ENCODE measurements at regions not wholly inside any gene's neighbourhood (a gene's known extent, or its start where the extent isn't known, plus 50 kb on each side); places are given as distances from the start of the nearest gene placed in this dataset.
A peak's percentile ranks its signal among the peaks of the same experiment; 100 is the strongest.

DNA sequence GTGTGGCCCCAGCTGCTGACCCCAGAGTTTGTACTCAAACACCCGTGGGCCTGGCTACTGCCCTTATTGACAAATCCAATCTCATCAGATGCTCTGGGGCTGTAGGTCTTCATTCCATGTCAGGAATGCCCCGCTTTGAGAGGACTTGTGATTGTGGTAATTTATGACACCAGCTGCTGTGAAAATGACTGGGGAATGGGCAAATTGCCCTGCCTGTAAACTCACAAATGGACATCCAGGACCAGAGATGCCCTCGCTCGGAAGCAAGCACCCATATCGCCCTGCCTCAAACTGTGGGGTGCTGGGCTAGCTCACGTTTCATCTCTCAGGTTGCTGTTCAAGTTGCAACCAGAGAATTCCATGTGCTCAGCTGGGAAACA lies 225.9 kb upstream of the MAP3K1 start:
- no peak for DNase-seq (ENCODE audit: low read depth in 2 of 2, low spot score in 1 of 2)

DNA sequence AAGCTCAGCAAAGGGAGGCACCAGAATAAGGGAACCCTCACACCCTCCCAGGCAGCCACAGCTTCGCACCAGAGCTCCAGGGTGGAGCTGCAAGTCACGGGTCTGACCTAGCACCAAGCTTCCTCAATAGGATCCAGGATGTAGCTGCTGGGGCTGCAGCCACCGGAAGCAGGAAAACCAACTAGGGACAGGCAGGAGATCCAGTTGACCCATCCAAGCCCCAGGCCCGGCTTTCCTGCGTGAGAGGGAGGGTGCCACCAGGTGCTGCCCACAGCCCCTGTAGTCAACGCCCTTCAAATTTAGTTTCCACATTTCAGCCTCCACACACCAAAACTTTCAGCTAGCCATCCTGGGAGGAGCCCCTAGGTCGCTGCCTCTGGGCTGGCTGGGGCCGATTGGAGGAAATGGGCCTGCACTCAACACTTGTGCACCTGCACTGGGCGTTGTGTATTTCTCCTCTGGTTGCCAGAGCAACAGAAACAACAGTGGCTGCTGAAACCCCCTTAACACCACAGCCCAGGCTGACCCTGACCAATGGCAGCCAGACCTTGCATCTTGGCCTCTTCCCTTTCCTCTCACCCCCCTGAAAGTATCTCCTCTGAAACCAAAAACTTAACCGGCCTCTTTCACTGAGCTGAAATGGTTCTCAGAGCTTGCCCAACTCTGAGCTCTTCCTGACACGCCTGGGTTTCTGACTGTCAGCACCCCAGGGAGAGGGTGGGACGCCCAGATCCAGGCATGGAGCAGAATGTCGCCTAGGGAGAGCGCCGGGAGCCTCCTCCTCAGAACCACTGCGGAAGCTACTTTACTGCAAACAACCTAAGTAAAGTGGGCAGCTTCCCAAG lies 226.5 kb upstream of the MAP3K1 start:
- DNase-seq (ENCODE audit: low read depth in 2 of 2, low spot score in 1 of 2) = peak in 1 of 2 donors; percentile 16

DNA sequence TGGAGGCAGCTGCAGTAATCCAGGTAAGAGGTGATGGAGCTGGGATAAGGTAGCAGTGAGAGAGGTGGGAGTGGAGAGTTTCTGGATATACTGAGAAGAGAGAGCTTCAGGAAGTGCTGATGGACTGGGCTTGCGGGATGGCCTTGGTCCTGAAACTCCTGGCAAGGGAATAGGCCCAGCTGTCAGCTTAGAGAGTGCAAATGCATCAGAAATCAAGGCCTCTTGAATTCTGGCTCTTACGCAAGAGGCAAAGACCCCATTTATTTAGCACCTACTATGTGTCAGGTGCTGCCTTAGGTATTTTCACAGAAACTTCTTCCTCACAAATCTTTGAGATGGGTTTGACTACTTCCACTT lies 227.2 kb upstream of the MAP3K1 start:
- DNase-seq (ENCODE audit: low read depth in 2 of 2, low spot score in 1 of 2) = no peak

DNA sequence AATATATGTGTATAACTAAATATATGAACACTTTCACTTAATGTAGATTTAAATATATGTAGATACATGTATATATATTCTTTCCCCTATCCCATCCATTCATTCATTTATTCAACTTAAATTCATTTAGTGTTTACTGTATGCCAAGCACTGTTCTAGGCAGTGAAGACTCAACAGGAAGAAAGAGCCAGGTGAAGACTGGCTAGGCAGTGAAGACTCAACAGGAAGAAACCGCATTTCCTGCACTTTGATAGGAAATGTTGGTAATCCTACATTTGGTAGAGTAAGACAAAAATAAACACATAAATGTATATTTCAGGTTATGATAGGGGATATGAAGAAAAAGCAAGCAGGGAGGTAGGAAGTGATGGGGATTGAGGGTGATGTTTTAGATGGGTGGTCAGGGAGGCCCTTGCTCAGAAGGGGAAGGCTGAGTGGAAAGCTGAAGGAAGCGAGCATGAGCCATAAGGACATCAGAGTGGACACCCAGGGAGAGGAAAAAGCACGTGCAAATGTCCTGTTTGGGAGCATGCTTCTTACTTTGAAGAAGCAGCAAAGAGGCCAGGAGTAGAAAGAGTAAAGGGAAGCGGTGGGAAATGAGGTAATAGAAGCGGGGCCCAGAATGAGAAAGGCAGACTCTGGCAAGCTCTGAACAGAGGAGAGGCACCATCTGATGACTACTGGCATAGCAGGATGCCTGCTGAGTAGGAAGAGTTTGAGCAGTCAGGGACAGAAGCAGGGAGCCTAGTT lies 227.8 kb upstream of the MAP3K1 start:
- no peak for DNase-seq (ENCODE audit: low read depth in 2 of 2, low spot score in 1 of 2)

DNA sequence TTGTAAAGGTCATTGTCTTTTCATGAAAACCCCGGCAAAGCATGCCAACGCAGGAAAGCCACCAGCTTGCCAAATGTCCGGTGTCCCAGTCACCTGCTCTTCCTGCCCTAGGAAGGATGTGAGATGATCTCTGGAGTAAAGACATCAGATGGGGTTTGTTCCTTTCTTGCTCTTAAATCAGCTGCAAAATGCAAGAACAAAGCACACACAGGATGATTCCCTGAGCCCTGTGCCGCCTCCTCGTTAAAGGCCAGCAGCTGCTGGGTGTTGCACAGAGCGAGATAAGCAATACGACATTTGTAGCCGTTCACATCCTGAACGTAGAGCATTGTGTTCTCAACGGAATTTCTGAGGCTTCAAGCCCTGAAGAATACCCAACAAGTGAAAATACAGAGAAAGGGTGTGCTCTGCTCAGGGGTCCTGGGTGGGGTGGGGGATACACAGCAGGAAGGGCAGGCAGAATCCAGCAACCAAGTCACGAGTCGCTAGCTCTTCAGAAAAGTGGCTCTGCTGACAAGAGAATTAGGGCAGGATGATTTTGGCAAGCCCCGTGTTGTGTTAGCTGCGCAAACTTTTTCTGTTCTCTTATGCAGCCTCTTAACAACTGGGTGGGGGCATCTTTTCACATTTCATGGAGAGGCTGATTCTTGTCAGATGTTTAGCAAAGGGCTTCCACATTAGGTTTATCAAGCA lies 229.2 kb upstream of the MAP3K1 start:
- no peak for DNase-seq (ENCODE audit: low read depth in 2 of 2, low spot score in 1 of 2)

DNA sequence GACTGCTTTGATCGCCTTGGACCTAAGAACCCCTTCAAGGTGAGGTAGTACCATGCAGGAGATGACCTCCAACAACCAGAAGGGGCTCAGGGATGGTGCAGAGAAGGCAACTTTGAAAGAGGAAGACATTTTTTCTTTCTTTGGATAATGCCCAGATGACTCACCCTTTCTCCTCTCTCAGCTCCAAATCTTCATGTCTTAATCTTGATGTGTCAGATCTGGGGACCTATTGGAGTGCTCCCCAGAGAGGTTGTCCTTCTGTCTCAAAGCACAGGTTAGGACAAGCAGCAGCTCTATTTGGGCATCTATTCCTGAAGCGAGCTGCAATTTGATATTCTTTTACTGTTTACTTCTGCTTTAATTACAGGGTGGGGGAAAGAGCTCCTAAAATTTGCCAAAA lies 229.9 kb upstream of the MAP3K1 start:
- no peak for DNase-seq (ENCODE audit: low read depth in 2 of 2, low spot score in 1 of 2)

DNA sequence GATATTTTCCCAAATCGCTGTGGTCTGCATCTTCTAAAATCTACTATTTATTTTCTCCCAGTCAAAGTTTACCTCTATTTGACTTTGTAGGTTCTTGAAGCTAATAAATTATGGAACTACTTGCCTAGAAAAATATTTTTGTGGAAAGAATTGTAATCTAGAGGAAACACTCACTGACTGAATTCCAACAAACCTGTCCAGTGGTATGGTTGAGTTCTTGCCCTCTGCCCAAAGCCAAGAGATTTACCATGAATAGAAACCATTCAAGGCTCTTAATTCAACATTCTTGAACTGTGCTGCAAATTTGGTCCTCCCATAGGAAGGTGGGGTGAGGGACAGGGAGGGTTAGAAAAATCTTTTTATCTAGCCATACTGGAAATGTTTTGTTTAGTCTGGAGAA lies 233.9 kb upstream of the MAP3K1 start:
- DNase-seq (ENCODE audit: low read depth in 2 of 2, low spot score in 1 of 2) = no peak

DNA sequence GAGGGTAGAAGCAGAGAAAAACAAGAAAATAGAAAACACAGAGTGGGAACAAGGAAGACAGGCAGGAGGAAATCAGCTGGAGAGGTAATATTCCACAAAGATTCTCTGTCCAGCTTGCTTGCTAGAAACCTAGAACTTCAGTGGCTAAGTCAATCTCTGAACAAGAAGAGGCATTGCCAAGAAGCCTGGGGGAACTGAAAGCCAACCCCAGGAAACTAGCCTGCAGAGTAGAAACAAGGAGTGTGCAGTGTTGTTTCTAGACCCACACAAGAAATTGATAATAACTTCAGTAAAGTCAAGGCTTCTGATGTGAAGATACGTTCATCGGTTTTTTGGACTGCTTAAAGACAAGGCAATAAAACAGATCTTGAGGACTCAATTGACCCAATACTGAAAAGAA lies 234.5 kb upstream of the MAP3K1 start:
- no peak for DNase-seq (ENCODE audit: low read depth in 2 of 2, low spot score in 1 of 2)

DNA sequence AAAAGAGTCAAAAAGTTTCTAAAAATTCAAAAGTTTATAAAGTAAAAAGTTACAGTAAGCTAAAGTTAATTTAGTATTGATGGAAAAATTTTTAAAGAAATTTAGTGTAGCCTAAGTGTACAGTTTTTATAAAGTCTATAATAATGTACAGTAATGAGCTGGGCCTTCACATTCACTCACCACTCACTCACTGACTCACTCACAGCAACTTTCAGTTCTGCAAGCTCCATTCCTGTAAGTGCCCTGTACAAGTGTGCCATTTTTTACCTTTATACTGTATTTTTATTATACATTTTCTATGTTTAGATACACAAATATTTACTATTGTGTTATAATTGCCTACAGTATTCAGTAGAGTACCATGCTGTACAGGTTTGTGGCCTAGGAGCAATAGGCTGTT lies 239.5 kb upstream of the MAP3K1 start:
- no peak for DNase-seq (ENCODE audit: low read depth in 2 of 2, low spot score in 1 of 2)

DNA sequence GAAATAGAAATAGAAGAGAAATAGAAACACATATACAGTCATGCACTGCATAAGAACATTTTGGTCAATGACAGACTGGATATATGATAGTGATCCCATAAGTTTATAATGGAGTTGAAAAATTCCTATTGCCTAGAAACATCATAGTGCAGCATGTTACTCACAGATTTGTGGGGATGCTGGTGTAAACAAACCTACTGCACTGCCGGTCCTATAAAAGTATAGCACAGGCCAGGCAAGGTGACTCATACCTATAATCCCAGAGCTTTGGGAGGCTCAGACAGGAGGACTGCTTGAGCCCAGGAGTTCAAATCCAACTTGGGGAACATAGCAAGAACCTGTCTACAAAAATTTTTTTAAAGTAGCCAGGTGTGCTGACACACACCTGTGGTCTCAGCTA lies 240.6 kb upstream of the MAP3K1 start:
- no peak for DNase-seq (ENCODE audit: low read depth in 2 of 2, low spot score in 1 of 2)

DNA sequence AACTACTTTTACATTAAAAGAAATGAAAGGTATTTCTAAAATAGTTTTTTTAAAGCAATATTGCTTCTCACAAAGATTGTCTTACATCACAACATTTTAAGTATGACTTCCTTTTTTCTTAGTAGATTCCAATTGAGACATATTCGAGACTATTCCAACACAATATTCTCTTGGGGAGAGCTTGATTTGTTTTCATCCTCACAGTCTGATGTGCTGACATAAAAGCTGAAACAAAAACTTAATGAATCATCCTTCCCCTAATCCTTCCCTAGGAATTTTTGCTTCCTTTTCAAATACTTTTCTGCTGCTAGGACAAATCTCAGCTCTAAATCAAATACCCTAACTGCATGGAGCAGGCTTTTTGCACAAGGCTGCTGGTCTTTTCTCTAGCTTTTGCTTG lies 245.8 kb upstream of the MAP3K1 start:
- DNase-seq (ENCODE audit: low read depth in 2 of 2, low spot score in 1 of 2) = no peak

DNA sequence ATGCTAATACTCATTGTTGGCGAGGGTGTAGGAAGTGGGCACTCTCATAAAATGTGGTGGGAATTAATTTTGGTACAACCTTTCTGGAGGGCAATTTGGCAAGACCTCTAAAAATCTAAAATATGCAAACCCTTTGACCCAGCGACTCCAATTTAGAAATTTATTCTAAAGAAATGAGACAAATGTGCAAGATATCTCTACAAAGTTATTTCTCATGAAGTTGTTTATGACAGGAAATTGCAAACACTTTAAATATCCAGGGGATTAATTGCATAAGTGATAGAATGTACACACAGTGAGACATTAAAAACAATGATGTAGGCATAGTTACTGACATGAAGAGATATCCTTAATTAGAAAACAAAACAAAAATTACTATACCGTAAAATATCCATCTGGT lies 246.3 kb upstream of the MAP3K1 start:
- no peak for DNase-seq (ENCODE audit: low read depth in 2 of 2, low spot score in 1 of 2)

DNA sequence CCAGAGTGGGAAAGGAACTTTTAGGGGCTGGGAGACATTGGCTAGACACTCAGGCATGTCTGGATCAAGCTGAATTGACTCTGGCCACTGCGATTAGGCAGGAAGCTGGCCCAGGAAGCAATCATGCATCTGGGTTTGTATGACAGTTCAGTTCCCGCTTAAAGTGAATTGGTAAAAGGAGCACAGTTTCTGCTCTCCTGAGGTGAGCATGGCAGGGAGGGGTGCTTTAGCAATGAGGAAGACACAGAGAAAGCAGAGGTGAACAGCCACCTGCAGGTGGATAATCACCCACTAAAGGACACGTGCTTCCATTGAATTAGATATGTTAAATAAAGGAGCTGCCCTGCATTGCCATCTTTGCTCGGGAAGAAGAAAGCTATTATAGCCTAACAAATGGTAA lies 248.1 kb upstream of the MAP3K1 start:
- no peak for DNase-seq (ENCODE audit: low read depth in 2 of 2, low spot score in 1 of 2)

DNA sequence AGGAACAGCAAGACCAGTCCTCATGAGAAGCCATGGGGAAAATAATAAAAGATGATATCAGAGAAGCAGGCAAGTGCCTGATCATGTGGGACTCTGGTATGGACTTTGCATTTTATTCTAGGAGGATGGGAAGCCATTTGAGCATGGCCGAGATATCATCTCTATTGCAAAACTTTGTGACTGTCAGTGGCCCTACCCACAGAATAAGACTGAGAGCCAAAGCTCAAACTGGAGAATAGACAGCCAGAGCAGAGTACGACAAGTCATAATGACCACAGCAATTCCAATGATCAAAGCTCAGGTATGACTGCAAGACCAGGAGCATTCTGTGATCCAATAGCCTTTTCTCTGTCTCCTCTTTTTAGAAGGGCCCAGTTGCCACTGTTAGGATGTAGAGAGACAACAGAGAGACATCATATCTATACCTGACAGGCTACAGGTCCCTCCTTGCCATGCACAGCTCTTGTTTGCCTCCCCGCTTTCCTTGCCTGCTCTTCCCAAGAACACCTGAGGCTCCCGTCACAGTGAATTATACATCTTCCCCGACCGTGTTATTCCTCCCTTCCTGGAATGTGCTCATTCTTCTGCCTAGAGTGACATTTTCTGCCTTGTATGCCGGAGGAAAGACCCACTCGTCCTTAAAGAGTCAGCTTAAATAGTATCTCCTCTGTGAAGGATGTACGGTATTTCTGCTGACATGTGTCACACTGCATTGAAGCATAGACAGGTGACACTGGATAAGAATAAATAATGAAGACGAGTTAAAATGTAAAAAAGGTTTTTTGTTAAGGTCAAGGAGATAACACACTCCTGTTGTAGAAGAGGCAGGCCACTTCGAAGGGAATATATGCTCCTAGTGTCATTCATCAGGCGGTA lies 248.7 kb upstream of the MAP3K1 start:
- DNase-seq (ENCODE audit: low read depth in 2 of 2, low spot score in 1 of 2) = no peak

DNA sequence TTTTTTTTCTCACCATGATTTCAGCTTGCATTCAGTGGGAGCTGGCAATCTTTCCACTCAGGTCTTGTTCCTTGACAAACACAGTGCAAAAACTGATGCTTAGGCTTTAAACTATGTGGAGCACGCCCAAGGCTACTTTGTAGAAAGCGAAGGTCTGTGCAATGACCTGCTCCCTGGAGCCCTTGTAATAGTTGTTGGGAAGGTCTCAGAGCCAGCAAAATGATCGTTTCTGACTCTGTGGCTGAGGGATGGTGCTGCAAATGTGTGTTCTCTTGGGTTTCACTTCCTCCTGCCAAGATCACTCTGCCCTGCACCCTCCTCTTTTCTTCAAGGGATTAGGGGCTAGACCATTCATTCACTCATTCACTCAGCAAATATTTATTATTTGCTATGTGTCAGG lies 249.7 kb upstream of the MAP3K1 start:
- no peak for DNase-seq (ENCODE audit: low read depth in 2 of 2, low spot score in 1 of 2)

DNA sequence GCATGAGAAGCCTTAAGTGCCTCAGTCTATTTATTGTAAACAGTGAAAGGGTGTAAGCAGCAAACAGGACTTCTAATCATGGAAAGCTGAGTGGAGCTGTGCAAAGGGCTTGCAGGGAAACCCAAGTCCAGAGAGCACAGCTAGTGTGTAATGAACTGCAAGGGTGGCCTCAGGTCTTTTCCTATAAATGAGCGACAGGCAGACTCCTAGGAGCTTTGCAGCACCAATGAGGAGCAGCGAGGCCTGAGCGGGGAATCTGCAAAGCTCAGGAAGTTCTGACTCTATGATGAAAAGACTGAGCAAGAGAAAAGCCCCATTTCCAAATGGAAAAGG lies 250.1 kb upstream of the MAP3K1 start:
- no peak for DNase-seq (ENCODE audit: low read depth in 2 of 2, low spot score in 1 of 2)

DNA sequence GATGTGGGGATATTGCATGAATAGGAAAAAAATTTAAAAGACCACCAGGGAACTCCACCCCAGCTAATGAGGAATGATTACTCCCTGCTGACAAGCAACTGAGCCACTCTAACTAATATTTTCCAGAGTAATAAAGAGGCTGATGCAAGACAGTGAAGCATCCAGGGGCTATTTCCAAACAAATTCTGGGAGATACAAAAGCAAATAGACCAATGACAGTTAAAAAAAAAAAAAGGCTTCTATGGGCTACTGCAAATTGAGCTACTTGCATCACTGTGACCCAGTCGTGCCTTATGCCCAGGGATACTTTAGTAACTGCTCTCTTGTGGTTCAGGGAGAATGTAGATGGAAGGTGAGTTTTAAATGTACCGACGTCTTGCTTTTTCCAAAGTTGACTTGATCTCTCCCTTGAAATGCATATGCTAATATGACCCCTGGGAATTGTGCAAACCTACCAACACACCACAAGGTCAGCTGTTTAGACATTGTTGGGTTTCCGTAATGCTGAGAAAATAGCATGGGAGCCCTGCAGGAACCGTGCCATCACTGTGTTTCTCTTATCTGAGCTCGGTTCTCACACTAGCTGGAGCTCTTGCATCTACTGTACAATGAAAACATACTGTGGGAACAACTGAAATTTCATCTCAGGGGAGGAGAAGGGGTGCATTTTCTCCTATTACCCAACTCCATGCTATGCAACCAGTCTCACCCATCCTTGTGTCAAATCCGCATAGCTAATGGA lies 250.6 kb upstream of the MAP3K1 start:
- no peak for DNase-seq (ENCODE audit: low read depth in 2 of 2, low spot score in 1 of 2)

DNA sequence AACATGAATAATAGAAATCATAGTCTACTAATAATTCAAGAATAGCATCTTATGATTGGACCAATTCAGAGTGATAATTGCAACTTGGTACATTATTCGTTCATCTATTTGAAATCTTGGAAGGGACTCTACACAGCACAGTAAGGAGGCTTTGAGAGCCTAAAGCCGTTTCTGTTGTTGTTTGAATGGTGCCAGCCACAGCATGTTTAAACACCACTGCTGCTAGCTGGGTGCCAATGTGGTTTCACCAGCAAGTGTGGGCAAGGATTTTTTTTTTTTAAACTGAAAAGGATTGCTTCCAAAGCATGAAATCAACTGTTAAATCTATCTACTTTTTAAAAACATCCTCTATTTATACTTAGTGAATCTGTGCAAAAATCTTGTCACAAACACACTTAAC lies 253.9 kb upstream of the MAP3K1 start:
- no peak for DNase-seq (ENCODE audit: low read depth in 2 of 2, low spot score in 1 of 2)

DNA sequence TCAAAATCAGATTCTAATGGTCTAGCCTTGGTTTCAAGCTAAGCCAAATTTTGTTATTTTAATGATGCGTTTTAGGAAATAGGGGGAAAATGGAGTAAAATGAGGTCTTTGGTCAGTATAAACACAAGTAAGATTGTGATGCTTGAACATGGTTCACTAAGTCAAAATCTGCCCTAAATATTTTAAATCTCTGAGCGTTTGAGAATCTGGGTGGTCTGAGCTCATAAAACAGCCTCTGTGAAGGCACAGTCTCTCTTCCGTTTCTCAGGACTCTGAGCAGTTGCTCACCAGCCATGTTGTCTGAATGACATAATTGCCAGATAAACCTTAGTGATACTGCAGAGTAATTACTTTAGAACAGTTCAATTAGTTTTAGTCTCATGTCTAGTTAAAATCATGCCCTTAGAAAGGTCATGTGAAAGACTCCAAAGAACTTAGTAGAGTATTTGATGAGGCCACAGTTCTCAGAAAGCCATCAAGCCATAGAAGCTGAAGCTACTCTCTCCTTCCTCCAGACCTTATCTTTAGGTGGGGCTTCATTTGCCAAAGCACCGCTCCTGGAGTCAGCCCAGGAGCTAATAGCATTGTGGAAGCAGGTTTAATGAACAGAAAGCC lies 257.1 kb upstream of the MAP3K1 start:
- DNase-seq (ENCODE audit: low read depth in 2 of 2, low spot score in 1 of 2) = no peak

DNA sequence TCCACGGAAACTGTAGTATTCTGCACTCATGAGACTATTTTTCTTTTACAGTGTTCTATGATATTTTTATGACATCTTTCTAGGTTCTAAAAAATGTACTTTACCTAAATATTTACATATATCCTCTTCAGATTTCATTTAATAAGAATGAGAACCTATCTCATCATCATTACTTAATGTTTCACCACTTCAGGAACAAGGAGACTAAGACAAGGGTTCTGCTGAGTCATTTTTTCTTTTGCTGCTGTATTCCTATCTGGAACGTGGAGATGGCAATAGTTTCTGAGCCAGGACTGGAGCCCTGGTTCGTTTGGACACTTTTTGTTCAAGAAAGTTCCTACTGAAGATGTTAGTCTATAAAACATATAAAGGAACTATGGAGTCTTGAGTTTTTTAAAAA lies 258.2 kb upstream of the MAP3K1 start:
- DNase-seq (ENCODE audit: low read depth in 2 of 2, low spot score in 1 of 2) = no peak

Measured in stimulated activated CD8-positive, alpha-beta memory T cell treated with anti-CD3 and anti-CD28 coated beads, Interleukin-4, amount 100 ng/mL, for 1 hour (primary cell).